ENCODE measurements at regions not wholly inside any gene's neighbourhood (a gene's known extent, or its start where the extent isn't known, plus 50 kb on each side); places are given as distances from the start of the nearest gene placed in this dataset.

GRCh38 chr20:40525351-40525750, 163.7 kb downstream of the MAFB start:
- no peak for TF ChIP-seq POLR2AphosphoS5 (IDR thresholded peaks at IDR 0.05; ENCODE audit: insufficient read depth in 1 of 2, low read depth in 1 of 2)
- TF ChIP-seq CTCF (IDR thresholded peaks at IDR 0.05): no peak
- TF ChIP-seq POLR2A (IDR thresholded peaks at IDR 0.05): no peak
